Activated naive CD4-positive, alpha-beta T cell treated with anti-CD3 and anti-CD28 coated beads, Interleukin-2, amount 50 U/mL, for 72 hours (primary cell): ENCODE measurements at regions not wholly inside any gene's neighbourhood (a gene's known extent, or its start where the extent isn't known, plus 50 kb on each side); places are given as distances from the start of the nearest gene placed in this dataset.
"Not testable (repeated sequence)": the region's sequence is repeated elsewhere in the genome, so short reads cannot be mapped to it uniquely, and the experiment has no call there.

Experiments
- ATAC-seq, 2 donors: fragments of 150-1000 bp; cut with Tn5 transposase; 2 replicates each; pipeline ENCODE4 v1.10.0; 2021; ENCODE audit warnings: mild to moderate bottlenecking in 2 of 2, moderate library complexity in 2 of 2
- DNase-seq, 2 donors: peaks; one replicate each; pipeline ENCODE4 v3.0.0; 2021 to 2022; ENCODE audit warnings: low spot score in 2 of 2
- H3K27ac Mint-ChIP-seq, 2 donors: one replicate each; pipeline ENCODE4 v1.8.0; 2022; ENCODE audit warnings: mild to moderate bottlenecking in 2 of 2, mixed read lengths in 2 of 2
- H3K36me3 Mint-ChIP-seq, 2 donors: one replicate each; pipeline ENCODE4 v1.8.0; 2022; ENCODE audit warnings: mixed read lengths in 2 of 2
- H3K9me3 Mint-ChIP-seq, 2 donors: one replicate each; pipeline ENCODE4 v1.8.0; 2022; ENCODE audit warnings: mixed read lengths in 2 of 2

DNA sequence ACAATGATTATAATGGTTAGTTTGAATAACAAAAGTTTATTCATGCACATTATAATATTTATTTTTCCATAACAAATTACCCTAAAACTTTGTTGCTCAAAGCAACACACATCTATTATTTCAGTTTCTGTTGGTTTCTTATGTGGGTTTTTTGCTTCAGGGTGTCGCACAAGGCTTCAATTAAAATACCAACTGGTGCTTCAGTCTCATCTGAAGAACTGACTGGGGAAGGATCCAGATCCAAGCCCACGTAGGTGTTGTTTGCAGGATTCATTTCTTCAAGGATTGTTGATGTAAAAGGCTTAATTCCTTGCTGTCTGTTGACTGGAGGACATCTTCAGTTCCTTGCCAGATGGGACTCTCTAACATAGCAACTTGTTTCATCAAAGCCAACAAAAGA is 747.2 kb upstream of the PCDH20 start:
- ATAC-seq (no peak), DNase-seq (no peak)
- Mint-ChIP-seq H3K27ac (no peak overlapping the region), H3K36me3 (no peaks in the 10 kb centered on the region), H3K9me3 (peaks cover 0 to 4% of the 10 kb centered on the region in 2 donors)

DNA sequence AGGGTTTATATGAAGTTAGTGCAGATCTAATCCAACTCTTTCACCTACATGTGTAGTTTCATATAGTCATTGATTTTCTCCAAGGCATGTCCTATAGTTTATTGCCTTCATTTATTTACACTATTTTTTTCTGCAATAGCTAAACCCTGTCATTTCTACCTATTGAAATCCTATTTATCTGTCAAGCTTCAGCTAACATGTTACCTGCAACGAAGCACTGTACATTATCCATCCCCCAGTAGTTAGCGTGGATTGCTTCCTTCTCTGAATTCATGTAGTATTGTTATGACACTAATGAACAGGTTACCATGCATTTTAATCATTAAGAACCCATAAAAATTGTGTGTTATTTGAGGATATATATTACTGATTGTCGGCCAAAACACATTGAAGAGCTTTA is 742.9 kb upstream of the PCDH20 start:
- Mint-ChIP-seq H3K27ac (no peak overlapping the region), H3K36me3 (peaks cover 0 to 7% of the 10 kb centered on the region in 2 donors), H3K9me3 (peaks cover 11 to 17% of the 10 kb centered on the region in 2 donors)
- DNase-seq (no peak), ATAC-seq (no peak)

DNA sequence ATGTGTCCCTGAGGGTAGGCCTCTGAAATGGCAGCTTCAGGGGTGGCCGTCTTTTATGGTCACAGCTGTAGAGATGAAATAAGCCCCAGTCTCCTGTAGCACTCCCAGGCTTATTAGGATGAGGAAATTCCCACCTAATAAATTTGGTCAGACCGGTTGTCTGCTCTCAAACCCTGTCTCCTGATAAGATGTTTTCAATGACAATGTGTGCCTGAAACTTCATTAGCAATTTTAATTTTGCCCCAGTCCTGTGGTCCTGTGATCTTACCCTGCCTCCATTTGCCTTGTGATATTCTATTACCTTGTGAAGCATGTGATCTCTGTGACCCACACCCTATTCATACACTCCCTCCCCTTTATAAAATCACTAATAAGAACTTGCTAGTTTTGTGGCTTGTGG is 736.1 kb upstream of the PCDH20 start:
- not testable (repeated sequence) for DNase-seq, H3K27ac Mint-ChIP-seq, ATAC-seq, H3K36me3 Mint-ChIP-seq
- peaks cover 22 to 23% of the 10 kb centered on the region in 2 donors for H3K9me3 Mint-ChIP-seq

DNA sequence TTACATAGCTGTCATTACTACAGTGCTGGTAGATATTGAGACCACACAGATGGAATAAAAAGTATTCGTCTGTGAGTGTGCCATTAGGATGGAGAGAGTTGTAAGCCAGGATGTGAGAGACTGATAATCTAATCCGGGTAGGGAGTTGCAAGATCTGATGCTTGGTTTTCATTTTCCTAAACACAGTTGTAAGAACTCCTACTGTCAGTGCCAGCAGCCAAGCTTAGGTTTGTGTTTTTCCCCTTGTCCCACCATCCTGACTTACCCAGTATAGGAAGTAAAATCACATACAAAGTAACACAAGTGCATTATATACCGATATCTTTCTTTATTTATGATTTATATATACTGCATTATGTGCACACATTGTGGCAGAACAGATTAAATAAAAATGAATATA is 726.4 kb upstream of the PCDH20 start:
- ATAC-seq = no peak
- Mint-ChIP-seq H3K36me3 (peaks cover 0 to 10% of the 10 kb centered on the region in 2 donors), H3K9me3 (peaks cover 24 to 32% of the 10 kb centered on the region in 2 donors), H3K27ac (no peak overlapping the region)
- DNase-seq = no peak

DNA sequence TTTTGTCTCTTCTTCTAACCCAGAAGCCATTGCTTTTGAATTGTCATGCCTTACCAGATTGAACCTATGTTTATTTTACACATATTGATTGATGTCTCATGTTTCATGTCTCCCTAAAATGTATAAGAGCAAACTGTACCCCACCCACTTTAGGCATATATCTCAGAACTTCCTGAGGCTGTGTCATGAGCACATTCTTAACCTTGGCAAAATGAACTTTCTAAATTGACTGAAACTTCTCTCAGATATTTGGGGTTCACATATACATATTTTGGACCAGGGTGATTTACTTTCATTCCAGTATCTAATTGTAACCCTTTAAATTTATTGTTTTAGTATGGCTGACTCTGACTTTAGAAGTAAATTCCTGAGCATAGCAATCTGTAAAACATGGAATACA is 723.9 kb upstream of the PCDH20 start:
- ATAC-seq (no peak), DNase-seq (no peak)
- Mint-ChIP-seq H3K27ac (no peak overlapping the region), H3K9me3 (peaks cover 14 to 17% of the 10 kb centered on the region in 2 donors), H3K36me3 (peaks cover 0 to 10% of the 10 kb centered on the region in 2 donors)

DNA sequence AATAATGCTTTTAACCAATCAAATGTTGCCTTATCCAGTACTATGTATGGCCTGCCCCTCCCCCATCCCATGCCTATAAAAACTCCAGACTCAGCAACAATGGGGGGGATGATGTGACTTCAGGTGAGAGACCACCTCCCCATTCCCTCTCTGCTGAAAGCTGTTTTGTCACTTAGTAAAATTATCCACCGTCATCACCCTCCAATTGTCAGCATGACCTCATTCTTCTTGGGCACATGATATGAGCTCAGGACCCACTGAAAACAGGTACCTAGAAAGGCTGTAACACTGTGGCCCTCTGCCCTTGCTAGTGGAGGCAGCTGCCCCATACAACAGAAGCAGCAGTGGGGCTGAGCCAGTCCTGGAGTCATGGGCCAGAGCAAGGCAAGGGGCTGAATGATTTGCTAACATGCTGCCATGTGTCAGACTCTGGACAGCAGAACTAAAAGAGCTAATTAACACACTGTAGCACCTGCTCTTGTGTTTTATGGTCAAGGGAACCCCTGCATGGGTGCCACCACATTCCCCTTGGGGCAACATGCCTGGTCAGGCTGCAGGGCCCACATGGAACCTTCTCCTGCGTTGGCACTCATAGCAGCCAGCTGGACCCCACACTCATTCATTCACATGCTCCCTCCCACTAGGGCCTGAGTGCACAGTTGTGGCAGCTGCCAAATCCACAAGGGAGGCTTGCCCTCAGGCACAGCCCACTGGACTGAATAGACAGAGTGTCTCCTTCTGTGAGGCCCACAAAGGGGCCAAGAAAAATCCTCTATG is 722.2 kb upstream of the PCDH20 start:
- ATAC-seq (no peak), DNase-seq (no peak)
- Mint-ChIP-seq H3K36me3 (peaks cover 0 to 6% of the 10 kb centered on the region in 2 donors), H3K27ac (no peak overlapping the region), H3K9me3 (peaks cover 8 to 12% of the 10 kb centered on the region in 2 donors)

DNA sequence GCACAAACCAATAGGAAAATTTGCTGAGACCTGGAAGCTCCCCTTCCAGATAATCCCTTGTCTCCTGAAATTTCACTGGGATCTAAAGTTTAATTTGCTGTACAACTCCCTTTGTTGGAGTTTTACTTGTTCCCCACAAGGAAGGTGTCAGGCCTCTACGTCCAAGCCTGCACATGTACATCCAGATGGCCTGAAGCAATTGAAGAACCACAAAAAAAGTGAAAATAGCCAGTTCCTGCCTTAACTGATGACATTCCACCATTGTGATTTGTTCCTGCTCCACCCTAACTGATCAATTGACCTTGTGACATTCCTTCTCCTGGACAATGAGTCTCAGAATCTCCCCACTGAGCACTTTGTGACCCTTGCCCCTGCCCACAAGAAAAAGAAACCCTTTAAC is 716.0 kb upstream of the PCDH20 start:
- H3K9me3 Mint-ChIP-seq = peaks cover 6 to 15% of the 10 kb centered on the region in 2 donors
- DNase-seq = no peak
- no peak overlapping the region for H3K27ac Mint-ChIP-seq
- peaks cover 0 to 10% of the 10 kb centered on the region in 2 donors for H3K36me3 Mint-ChIP-seq
- ATAC-seq = no peak

DNA sequence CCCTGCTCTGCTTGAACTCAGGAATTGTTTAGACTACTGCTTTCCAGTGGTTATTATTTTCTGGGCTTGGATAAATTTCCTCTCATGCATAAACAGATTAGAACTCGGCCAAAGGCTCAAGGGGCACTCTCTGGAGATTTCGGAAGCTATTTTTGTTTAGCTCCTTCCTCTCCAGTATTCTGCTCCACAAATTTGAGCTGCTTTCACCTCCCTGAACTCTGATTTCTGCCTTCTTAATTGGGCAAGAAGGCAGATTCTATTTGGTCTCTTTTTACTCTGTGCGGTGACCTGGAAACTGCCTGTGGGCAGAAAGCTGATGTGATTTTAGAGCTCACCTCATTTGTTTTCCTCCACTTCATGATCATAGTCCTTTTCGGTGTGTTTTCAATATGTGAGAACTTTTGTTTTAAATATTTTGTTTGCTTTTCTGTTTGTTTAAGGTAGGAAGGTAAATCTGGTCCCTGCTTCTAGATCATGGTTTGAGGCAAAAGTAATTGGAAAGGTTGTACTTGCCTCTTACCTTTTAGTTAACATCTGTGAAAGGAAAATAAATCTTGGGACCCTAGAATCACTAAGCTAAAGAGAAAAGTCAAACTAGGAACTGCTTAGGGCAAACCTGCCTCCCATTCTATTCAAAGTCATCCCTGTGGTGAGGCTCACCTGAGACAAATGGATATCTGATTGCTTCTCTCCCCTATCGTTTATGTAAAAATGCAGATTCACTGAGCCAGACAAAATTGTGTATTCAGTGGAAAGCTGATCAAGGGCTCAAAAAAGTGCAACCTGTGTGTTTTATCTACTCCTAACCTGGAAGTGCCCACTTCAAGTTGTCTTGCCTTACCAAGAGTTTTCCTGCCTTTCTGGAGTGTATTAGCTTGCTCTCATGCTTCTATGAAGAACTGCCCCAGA is 714.7 kb upstream of the PCDH20 start:
- Mint-ChIP-seq H3K27ac (no peak overlapping the region), H3K36me3 (peaks cover 0 to 10% of the 10 kb centered on the region in 2 donors), H3K9me3 (peaks cover 6 to 15% of the 10 kb centered on the region in 2 donors)
- DNase-seq = no peak
- ATAC-seq = no peak

DNA sequence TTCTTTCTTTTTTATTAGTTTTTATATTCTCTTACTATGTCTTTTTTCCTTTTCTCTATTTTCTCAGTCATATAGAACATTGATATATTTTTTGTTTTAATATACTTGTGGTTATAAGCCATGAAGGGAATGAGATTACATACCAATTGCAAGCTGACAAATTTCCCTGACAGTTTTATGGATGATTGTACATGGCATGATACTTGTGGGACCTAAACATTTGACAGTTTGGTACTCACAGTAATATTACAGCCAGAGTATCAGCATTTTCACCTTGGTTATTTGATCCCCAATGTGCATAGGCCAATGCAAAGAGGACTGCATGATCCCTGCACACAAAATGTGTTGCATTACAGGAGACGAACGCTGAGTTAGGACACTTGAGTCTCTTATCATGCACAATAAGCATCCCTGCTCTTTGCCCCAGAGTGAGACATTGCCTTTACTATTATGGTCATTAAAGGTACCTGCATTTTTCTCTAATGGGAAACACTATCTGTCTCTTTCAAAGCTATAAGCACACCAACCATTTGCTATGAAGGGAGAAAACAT is 713.4 kb upstream of the PCDH20 start:
- H3K36me3 Mint-ChIP-seq = peaks cover 0 to 10% of the 10 kb centered on the region in 2 donors
- ATAC-seq = no peak

DNA sequence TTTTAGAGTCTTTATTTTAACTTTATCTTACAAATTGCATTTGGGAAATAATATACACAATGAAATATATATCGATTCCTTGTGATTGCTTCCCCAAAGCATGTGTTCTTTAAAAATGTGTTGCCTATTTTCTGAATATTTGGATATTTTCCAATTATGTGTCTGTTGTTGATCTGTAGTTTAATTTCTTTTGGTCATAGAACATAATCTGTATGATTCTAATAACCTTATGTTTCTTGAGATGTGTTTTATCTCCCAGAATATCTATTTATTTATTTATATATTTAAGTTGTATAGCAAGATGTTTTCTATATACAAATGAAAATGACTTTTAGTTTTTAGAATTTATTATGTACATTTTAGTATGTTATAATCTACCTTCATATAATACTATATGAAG is 710.8 kb upstream of the PCDH20 start:
- ATAC-seq = no peak
- no peaks in the 10 kb centered on the region for H3K36me3 Mint-ChIP-seq
- no peak for DNase-seq
- no peak overlapping the region for H3K27ac Mint-ChIP-seq
- peaks cover 0 to 10% of the 10 kb centered on the region in 2 donors for H3K9me3 Mint-ChIP-seq

More for the DNA sequence above, 713.4 kb upstream of the PCDH20 start:
- Mint-ChIP-seq H3K9me3 (peaks cover 6 to 15% of the 10 kb centered on the region in 2 donors), H3K27ac (no peak overlapping the region)
- no peak for DNase-seq

DNA sequence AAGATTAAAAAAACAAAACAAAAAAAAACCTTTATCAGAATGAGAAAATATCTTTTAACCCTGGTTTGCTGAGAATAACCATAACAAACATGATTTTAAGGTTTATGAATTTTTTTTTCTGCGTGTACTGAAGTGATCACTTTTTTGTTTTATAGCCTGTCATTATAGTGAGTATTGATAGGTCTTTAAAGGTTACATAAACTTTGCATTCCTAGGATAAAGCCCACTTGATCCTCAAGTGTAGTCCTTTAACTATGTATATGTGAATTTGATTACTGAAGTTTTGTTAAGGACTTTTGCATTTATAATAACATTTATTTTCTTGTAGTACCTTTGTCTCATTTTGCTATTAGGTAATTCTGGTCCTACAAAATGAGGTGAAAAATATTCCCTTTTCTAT is 709.8 kb upstream of the PCDH20 start:
- no peak for ATAC-seq
- H3K9me3 Mint-ChIP-seq = peaks cover 4 to 6% of the 10 kb centered on the region in 2 donors
- H3K36me3 Mint-ChIP-seq = no peaks in the 10 kb centered on the region
- DNase-seq = no peak
- no peak overlapping the region for H3K27ac Mint-ChIP-seq

DNA sequence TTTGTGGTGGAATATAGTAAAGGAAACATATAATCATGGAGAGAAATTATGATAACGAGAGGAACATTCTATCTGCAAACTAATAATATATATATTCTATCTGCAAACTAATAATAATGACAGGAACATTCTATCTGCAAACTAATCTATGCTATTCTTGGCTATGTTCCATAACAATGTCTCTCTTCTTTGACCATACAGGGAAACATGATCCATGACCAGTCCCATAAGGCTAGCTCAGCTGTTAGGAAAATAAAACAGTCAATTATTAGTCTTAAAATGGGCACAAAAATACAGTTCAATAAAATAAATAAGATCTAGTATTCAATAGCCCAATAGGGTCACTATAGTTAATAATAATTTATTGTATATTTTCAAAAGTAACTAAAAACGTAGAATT is 707.8 kb upstream of the PCDH20 start:
- DNase-seq (no peak), ATAC-seq (no peak)
- H3K36me3 Mint-ChIP-seq = no peaks in the 10 kb centered on the region
- H3K27ac Mint-ChIP-seq = no peak overlapping the region
- H3K9me3 Mint-ChIP-seq = peaks cover 2 to 4% of the 10 kb centered on the region in 2 donors

DNA sequence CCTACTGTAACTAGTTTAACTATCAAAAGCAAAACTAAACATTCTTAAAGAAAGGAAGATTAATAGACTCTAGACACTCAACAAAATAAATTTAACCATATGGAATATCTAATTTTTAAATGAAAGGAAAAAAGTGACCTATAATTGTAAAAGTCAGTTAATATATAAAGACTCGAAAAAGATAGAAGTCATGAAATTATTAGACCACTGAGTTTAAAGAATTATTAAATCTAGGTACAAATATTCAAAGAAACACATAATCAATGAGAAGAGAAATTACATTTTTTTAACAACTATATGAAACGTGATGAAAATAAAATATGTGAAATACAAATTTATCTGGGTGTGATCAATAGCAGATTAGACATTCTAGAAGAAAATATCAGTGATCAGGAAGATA is 706.8 kb upstream of the PCDH20 start:
- no peaks in the 10 kb centered on the region for H3K36me3 Mint-ChIP-seq
- ATAC-seq (no peak), DNase-seq (no peak)
- no peak overlapping the region for H3K27ac Mint-ChIP-seq
- peaks cover 0 to 4% of the 10 kb centered on the region in 2 donors for H3K9me3 Mint-ChIP-seq

DNA sequence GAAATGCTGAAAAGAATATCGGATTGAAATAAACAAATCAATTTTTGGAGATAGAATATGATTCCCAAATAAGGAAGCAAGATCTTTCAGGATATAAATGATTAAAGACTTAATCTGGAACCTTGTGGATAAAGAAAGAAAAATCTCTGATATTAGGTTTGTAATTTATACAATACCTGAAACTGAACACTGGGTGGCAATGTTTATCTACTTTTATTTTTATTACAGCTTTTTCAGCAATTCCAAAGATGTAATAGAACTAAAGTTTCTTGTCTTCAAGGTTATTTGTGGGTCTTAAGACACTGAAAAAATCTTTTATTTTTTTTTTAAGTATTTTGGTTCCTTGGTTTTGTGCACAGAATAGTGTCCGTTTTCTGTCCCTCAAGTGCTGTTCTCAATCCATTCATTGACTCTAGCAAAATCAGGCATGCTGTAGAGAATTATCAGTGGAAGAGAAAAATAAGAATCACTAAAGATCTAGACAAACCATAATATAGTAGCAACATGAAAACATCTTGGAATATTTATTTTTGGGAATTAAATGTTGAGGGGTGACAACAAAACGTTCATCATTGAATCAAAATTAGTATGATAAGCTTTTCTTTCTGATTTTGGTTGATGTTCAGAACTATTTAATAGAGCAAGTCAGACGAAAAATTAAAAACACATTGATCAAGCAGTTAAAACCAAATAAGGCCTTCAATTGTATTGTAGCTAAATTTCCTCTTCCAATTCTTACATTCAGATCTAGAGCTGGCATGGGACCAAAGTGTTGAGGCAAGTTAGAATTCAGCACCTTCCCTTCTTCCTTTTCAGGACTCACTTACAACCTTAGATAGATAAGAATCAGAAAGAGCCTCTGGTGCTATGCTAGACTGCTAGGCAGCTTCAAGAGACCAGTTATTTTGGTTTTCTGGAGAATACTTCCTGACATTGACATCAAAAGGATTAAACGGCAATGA is 704.4 kb upstream of the PCDH20 start:
- no peaks in the 10 kb centered on the region for H3K36me3 Mint-ChIP-seq
- ATAC-seq (no peak), DNase-seq (no peak)
- H3K27ac Mint-ChIP-seq = no peak overlapping the region
- peaks cover 0 to 4% of the 10 kb centered on the region in 2 donors for H3K9me3 Mint-ChIP-seq

DNA sequence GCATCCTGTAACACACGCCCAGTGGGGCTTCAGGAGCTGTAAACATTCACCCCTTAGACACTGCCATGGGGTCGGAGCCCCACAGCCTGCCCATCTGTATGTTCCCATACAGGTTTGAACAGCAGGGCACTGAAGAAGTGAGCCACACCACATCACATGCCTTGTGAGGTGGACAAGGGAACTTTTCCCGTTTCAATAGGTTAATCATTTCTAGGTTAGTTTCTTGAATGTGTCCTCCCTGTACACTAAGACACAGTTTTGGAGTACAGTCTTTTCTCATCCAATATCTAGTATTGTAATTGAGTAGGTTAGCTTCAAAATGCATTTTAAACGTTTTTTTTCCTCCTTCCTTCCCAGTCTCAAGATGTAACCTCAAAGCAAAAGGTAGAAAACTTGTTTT is 700.2 kb upstream of the PCDH20 start:
- H3K36me3 Mint-ChIP-seq = no peaks in the 10 kb centered on the region
- peaks cover 5 to 6% of the 10 kb centered on the region in 2 donors for H3K9me3 Mint-ChIP-seq
- H3K27ac Mint-ChIP-seq = no peak overlapping the region
- ATAC-seq (no peak), DNase-seq (no peak)

DNA sequence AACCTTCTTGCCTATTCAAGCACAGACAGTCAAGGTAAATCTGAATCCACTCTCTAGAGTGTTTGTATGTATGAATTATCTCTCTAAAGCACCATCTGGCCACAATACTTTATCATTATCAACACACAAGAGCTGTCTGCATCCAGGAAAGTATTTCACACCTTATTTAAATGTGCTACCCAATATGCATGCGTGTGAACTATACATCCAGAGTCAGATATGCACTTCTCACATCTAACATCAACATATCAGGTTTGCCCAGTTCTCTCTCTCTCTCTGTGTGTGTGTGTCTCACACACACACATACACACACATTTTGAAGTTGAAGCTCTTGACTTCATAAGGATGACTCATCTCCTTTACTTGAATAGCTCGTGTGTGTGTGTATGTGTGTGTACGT is 697.5 kb upstream of the PCDH20 start:
- H3K27ac Mint-ChIP-seq = no peak overlapping the region
- no peaks in the 10 kb centered on the region for H3K36me3 Mint-ChIP-seq
- peaks cover 6 to 12% of the 10 kb centered on the region in 2 donors for H3K9me3 Mint-ChIP-seq
- DNase-seq (no peak), ATAC-seq (no peak)
